ENCODE measurements at regions not wholly inside any gene's neighbourhood (a gene's known extent, or its start where the extent isn't known, plus 50 kb on each side); places are given as distances from the start of the nearest gene placed in this dataset.

- DNase-seq: no peak
These were observed 169.9 kb upstream of the CST7 start for GRCh38 chr20:24779131-24779530.

GRCh38 chr20:24779946-24780345, 169.1 kb upstream of the CST7 start:
- no peak for DNase-seq

- no peak for DNase-seq
These were observed 168.2 kb upstream of the CST7 start for GRCh38 chr20:24780674-24781417.

- peak; percentile 9 for DNase-seq
These were observed 167.6 kb upstream of the CST7 start for GRCh38 chr20:24781418-24781980.

GRCh38 chr20:24782301-24782700, 166.8 kb upstream of the CST7 start:
- no peak for DNase-seq

- DNase-seq: no peak
These were observed 166.1 kb upstream of the CST7 start for GRCh38 chr20:24782801-24783630.

- DNase-seq: no peak
These were observed 165.2 kb upstream of the CST7 start for GRCh38 chr20:24783631-24784492.

GRCh38 chr20:24784607-24785006, 164.5 kb upstream of the CST7 start:
- peak; percentile 23 for DNase-seq

GRCh38 chr20:24785141-24786110, 163.6 kb upstream of the CST7 start:
- DNase-seq: peak; percentile 9

GRCh38 chr20:24786111-24786495, 163.0 kb upstream of the CST7 start:
- no peak for DNase-seq

- DNase-seq: no peak
These were observed 162.4 kb upstream of the CST7 start for GRCh38 chr20:24786646-24787045.

GRCh38 chr20:24787071-24787470, 162.0 kb upstream of the CST7 start:
- no peak for DNase-seq

GRCh38 chr20:24787621-24788020, 161.4 kb upstream of the CST7 start:
- DNase-seq: no peak

GRCh38 chr20:24789877-24790276, 159.2 kb upstream of the CST7 start:
- DNase-seq: no peak

GRCh38 chr20:24790746-24791283, 158.3 kb upstream of the CST7 start:
- no peak for DNase-seq

GRCh38 chr20:24791953-24792352, 157.1 kb upstream of the CST7 start:
- DNase-seq: no peak

- no peak for DNase-seq
These were observed 156.2 kb upstream of the CST7 start for GRCh38 chr20:24792641-24793495.

GRCh38 chr20:24795436-24795835, 153.6 kb upstream of the CST7 start:
- DNase-seq: peak; percentile 66

GRCh38 chr20:24796236-24796635, 152.8 kb upstream of the CST7 start:
- DNase-seq: no peak

GRCh38 chr20:24797113-24797512, 152.0 kb upstream of the CST7 start:
- DNase-seq: no peak

Data from suppressor macrophage treated with lipopolysaccharide for 4 hours (primary cell).